ENCODE measurements at regions not wholly inside any gene's neighbourhood (a gene's known extent, or its start where the extent isn't known, plus 50 kb on each side); places are given as distances from the start of the nearest gene placed in this dataset.

DNA sequence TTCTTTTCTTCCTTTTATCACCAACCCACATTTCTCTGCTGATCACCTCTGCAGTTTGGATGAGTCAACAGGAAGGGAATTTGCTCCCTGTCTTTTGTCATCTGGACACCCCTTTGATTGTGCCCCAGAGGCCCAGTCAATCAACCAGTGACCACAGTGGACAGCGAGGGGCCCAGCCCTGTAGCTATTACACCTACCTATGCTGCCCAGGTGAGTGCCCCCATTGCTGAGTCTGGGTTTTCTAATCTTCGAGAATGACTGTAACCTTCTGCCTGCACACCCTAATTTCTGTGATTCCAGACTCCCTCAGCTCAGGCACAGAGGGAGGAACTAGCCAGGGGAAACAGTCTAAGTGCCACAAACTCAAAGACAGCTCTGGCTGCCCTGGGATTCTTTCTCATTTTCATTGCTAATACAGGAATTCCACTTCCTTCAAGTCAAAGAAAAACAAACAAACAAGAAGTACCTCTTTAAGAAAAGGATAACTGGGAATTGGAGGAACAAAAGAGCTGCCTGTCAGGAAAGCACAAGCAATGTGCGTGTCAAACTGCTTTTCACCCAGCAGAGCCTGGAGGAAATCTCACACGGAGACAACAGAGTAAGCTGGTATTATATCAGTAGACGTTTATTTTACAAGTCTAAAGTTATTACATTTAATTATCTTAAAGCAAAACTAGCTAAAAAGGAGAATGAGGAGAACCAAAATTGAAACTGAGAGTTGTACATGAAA is 311.1 kb downstream of the AJAP1 start:
- no peak for DNase-seq

- no peak for DNase-seq
Measured at GRCh38 chr1:4964634-4965345, 310.4 kb downstream of the AJAP1 start.

DNA sequence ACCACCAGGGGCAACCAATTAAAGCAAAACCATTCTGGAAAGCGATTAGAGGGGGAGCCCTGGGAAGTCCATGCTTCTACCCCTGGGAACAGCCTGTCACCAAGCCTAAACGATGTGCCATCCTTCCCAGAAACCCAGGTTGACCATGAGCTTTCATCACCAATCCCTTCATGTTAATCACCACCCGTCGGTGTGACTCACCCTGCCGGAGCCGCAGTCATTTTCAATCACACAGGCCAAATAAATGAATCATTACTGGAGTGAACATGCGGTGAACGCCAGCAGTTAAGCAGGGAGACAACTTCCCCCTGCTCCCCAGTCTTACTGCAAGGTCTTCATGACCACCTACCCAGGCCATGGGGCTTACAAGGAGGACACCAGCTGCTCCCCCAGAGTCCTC is 308.8 kb downstream of the AJAP1 start:
- DNase-seq, result no peak

DNA sequence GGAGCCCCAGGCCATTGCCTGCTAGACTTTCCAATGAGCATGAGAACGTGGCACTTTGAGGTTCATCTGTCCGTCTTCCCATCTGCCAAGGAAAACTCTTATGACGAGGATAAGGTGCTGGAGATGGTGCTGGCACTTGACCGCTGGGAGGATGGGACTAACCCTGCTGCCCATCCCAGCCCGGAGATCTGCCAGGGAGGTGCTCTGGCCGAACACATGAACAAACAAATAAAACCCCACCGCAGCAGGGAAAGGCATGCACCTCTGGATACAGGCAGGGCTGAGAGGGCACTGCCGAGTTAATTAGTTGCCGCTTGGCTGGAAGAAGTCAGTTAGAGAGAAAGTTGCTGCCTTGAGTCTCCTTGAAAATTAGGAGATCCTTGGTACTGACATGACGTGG is 308.4 kb downstream of the AJAP1 start:
- DNase-seq, result no peak

DNA sequence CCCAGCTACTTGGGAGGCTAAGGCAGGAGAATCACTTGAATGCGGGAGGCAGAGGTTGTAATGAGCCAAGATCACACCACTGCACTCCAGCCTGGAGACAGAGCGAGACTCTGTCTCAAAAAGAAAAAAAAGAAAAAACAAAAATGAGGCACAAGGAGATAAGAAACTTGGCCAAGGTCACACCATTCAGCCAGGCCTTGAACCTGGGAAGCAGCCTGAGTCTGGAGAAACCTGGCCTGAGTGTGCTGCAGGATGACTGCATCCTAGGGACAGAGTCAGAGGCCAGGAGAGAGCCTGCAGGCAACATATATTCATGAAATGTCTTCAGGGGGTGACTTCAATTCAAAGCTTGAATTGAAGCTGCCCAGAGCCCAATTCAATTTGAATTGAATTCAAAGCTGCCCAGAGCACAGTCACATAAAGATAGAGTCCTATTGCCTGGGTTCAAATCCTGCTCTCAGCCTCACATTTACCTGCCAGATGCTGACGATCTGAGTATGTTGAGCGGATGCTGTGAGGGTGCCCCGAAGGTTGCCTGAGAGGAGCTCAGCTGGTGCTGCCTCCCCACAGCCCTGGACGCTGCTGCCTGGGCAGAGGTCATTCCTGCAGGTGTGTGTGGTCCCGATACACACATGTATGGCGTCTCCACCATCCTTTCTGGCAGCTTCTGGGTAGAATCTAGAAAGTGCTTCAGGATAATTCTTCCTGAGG is 307.7 kb downstream of the AJAP1 start:
- DNase-seq, result no peak

DNA sequence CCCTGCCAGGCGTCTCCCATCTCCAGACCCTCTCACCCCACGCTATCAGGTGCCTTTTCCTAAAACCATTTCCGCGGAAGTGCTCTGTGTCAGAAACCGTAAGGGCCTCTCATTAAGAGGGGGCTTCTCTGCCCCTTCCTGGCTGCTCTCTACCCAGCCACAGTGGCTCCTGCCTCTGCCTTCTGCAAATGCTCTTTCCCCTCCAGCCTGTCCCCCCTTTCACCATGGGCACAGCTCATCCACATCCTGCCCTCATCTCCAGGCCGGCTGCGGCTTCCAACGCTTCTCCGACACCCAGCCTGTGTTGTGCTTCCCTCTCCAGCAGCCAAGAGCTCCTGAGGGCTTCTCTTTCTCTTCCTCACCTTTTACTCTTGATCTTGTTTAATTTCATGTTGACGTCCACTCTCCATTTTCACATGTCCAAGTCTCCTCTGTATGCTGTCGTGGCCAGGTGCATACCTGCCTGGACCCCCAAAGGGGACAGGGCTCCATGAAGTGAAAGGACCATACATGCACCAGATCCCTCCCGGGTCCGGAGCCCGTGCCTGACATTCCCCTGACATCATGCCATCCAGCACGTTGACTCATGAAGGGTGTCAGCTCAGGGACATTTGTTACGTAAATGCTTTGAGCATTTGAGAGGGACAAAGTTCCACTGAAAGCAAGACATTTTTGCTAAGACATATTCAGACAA is 306.5 kb downstream of the AJAP1 start:
- no peak for DNase-seq

- DNase-seq, result no peak
Measured at GRCh38 chr1:4960336-4960735, 305.9 kb downstream of the AJAP1 start.

- no peak for DNase-seq
Measured at GRCh38 chr1:4959216-4959615, 304.8 kb downstream of the AJAP1 start.

DNA sequence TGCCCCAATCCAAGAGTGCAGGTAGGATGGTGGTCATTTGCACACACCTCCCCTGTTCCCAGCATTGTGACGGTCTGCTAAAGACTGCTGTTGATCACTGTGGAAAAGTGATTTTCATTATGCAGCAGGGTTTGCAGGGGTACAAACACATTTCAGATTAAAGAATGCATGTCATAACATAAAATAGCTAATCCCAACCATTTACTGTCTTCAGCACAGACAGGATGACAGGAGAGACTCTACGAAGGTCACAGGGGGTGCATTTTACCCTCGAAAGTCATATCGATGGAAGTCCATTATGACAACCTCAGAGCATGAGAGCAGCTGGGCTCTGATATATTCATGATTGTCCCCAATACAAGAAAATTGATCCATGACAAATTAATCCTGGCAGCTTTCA is 302.6 kb downstream of the AJAP1 start:
- DNase-seq, result no peak

GRCh38 chr1:4954392-4954791 is 300.0 kb downstream of the AJAP1 start:
- DNase-seq, result no peak

GRCh38 chr1:4951601-4952000 is 297.2 kb downstream of the AJAP1 start:
- DNase-seq, result no peak

DNA sequence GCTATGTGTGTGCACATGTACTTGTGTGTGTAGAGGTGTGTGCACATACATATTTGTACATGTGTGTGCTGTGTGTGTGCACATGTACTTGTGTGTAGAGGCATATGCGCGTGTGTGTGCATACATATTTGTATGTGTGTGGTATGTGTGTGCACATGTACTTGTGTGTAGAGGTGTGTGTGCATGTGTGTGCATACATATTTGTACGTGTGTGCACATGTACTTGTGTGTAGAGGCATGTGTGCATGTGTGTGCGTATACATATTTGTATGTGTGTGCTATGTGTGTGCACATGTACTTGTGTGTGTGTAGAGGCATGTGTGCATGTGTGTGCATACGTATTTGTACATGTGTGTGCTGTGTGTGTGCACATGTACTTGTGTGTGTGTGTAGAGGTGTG is 291.9 kb downstream of the AJAP1 start:
- DNase-seq, result no peak

GRCh38 chr1:4944911-4945310 is 290.5 kb downstream of the AJAP1 start:
- DNase-seq, result no peak

GRCh38 chr1:4944072-4944471 is 289.7 kb downstream of the AJAP1 start:
- DNase-seq, result no peak

- DNase-seq, result no peak
Measured at GRCh38 chr1:4939266-4939665, 284.9 kb downstream of the AJAP1 start.

- no peak for DNase-seq
Measured at GRCh38 chr1:4937876-4938534, 283.6 kb downstream of the AJAP1 start.

DNA sequence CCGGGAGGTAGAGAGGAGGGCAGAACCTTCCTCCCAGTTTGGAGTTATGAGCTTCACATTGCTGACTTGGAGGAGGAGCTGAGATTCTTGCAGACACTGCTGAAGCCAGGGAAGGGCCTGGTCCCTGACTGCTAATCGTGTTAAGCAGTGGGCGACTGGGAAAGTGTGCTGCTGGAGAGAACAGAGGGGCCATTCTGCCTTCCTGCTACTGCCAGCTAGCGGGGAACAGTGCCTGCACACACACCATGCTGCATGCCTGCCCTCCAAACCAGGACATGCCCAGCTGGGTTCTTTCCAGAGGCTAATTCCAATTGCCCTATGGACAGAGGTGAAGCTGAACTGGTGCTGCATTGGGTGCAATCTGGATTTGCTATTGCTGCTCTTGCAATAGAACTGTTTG is 281.4 kb downstream of the AJAP1 start:
- DNase-seq, result no peak

DNA sequence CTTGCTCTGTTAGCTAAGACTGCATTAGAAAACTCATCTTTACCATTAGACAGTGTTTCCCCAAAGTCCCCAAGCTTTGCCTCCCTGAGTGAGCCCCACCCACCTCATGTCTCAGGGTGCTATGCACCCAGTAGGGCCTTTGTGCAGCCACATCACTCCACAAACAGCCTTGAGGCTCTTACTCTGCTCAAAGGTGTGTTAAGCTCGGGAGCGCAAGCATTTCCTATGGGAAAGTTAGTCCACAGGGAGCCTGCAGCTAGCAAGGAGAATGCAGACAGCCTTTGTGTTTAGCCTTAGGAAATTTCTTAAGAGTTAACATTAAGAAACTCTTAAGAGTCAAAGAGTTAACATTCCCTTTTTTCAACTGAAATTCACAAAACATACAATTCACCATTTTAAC is 278.8 kb downstream of the AJAP1 start:
- no peak for DNase-seq

GRCh38 chr1:4932311-4933030 is 278.1 kb downstream of the AJAP1 start:
- no peak for DNase-seq

DNA sequence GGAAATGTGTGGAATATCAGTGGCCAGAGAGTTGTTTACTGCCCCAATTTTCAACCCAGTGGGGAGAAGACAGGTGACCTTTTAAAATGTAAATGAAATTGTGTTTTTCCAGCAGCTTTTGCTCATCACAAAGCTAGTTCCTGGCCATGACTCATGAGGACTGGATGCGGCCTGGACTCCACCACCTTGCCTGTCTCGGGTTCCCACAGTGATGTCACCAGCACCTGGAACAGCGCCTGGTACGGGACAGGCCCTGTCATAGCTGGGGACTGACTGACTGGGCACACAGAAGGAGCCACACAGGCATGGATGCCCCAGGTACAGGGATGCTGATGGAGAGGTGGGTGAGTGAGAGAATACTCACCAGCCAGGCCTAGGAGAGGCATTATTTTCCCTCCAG is 277.1 kb downstream of the AJAP1 start:
- no peak for DNase-seq

GRCh38 chr1:4928186-4928585 is 273.8 kb downstream of the AJAP1 start:
- DNase-seq, result no peak

- DNase-seq, result no peak
Measured at GRCh38 chr1:4924356-4924755, 269.9 kb downstream of the AJAP1 start.

Data from NCI-H510A (cell line).